ENCODE measurements at regions not wholly inside any gene's neighbourhood (a gene's known extent, or its start where the extent isn't known, plus 50 kb on each side); places are given as distances from the start of the nearest gene placed in this dataset.

DNA sequence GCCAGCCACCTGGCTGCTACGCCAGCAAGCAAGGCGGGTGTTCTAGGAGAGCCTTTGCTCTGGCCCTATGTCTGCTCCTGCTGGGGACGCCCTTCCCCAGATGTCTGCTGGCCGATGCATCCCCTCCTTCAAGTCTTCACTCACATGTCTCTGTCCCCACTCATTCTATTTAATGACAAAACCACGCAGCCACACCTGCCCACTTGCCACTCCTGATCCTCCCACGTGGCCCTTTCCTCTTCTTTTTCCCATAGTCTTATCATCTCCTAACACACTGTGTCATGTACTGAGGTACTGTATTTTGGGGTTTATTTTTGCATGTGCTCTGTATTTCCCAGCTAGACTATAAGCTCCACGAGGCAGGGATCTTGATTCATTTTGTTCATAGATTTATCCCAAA lies 62.0 kb upstream of the HRH2 start:
- Histone ChIP-seq H3K4me2 (ENCODE audit: insufficient read depth, low read length) (no peak overlapping the region), H3K79me2 (ENCODE audit: control insufficient read depth, insufficient read depth, low read length) (no peaks in the 10 kb centered on the region), H3K27ac (ENCODE audit: insufficient read depth, low read depth, low read length) (no peak overlapping the region), H3K9me1 (replicated peaks; ENCODE audit: control insufficient read depth, extremely low read depth, insufficient read depth, low read length) (no peaks in the 10 kb centered on the region), H3K4me1 (ENCODE audit: control insufficient read depth, extremely low read depth, insufficient read depth, low read length) (no peaks in the 10 kb centered on the region), H3K9ac (replicated peaks; ENCODE audit: extremely low read depth, insufficient read depth, low read length) (no peak overlapping the region), H3K9me3 (replicated peaks; ENCODE audit: control insufficient read depth, insufficient read depth, low read length) (peaks cover 2% of the 10 kb centered on the region), H2AFZ (ENCODE audit: low read depth, low read length) (no peak overlapping the region), H3K27me3 (ENCODE audit: control insufficient read depth in 2 of 2, insufficient read depth in 2 of 2, low read length in 2 of 2) (no peaks in the 10 kb centered on the region), H3K4me3 (replicated peaks in 1 of 3; ENCODE audit: insufficient read depth in 1 of 3, low read depth in 1 of 3, low read length in 3 of 3) (no peak overlapping the region), H3K36me3 (ENCODE audit: control insufficient read depth in 2 of 2, extremely low read depth in 1 of 2, insufficient read depth in 2 of 2, low read length in 2 of 2) (no peaks in the 10 kb centered on the region), H4K20me1 (replicated peaks; ENCODE audit: control insufficient read depth, extremely low read depth, insufficient read depth, low read length) (no peaks in the 10 kb centered on the region)
- intact Hi-C loops (cut with micrococcal nuclease), result no loop called here
- ChIA-PET CTCF (no interaction called here), POLR2A (no interaction called here)
- BruUV-seq (replicated peaks), result no TSS peak
- DNase-seq (ENCODE audit: low read depth, low spot score) (no peak), FAIRE-seq (no peak)
- TF ChIP-seq, protein P1, sequence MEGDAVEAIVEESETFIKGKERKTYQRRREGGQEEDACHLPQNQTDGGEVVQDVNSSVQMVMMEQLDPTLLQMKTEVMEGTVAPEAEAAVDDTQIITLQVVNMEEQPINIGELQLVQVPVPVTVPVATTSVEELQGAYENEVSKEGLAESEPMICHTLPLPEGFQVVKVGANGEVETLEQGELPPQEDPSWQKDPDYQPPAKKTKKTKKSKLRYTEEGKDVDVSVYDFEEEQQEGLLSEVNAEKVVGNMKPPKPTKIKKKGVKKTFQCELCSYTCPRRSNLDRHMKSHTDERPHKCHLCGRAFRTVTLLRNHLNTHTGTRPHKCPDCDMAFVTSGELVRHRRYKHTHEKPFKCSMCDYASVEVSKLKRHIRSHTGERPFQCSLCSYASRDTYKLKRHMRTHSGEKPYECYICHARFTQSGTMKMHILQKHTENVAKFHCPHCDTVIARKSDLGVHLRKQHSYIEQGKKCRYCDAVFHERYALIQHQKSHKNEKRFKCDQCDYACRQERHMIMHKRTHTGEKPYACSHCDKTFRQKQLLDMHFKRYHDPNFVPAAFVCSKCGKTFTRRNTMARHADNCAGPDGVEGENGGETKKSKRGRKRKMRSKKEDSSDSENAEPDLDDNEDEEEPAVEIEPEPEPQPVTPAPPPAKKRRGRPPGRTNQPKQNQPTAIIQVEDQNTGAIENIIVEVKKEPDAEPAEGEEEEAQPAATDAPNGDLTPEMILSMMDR (IDR thresholded peaks at IDR 0.05; ENCODE audit: extremely low read depth in 1 of 2, insufficient read depth in 1 of 2, low read depth in 1 of 2, low read length in 2 of 2), result no peak
- TF ChIP-seq POLR2AphosphoS5 (IDR thresholded peaks at IDR 0.05; ENCODE audit: insufficient read depth, low read depth, low read length) (no peak), JUN (IDR thresholded peaks at IDR 0.05; ENCODE audit: borderline replicate concordance, insufficient read depth, insufficient read length, low read depth) (no peak), EZH2 (IDR thresholded peaks at IDR 0.05; ENCODE audit: borderline replicate concordance, low read depth, low read length, severe bottlenecking) (no peak), FOS (IDR thresholded peaks at IDR 0.05; ENCODE audit: borderline replicate concordance, insufficient read depth, low read length) (no peak), MYC (IDR thresholded peaks at IDR 0.05; ENCODE audit: low read depth, low read length) (no peak), GATA2 (IDR thresholded peaks at IDR 0.05; ENCODE audit: insufficient read depth, insufficient read length, low read depth, low read length) (no peak)
- dilution Hi-C loops (cut with MboI; ENCODE audit: extremely low pct_ligation_motif_present, low sequenced_read_pairs), result no loop called here

All from endothelial cell of umbilical vein (primary cell).